HG03460 (cell line): ENCODE measurements at regions not wholly inside any gene's neighbourhood (a gene's known extent, or its start where the extent isn't known, plus 50 kb on each side); places are given as distances from the start of the nearest gene placed in this dataset.
"Not testable (repeated sequence)": the region's sequence is repeated elsewhere in the genome, so short reads cannot be mapped to it uniquely, and the experiment has no call there.

ENCODE experiments used
- ATAC-seq: cut with Tn5 transposase; IDR thresholded peaks from one replicate; pipeline ENCODE4 v1.9.1; 2021; ENCODE audit not compliant: unreplicated experiment

- ATAC-seq = no peak
These were observed 173.6 kb downstream of the IRF8 start for GRCh38 chr16:86072328-86073102.

- ATAC-seq = no peak
These were observed 174.2 kb downstream of the IRF8 start for GRCh38 chr16:86073103-86073625.

DNA sequence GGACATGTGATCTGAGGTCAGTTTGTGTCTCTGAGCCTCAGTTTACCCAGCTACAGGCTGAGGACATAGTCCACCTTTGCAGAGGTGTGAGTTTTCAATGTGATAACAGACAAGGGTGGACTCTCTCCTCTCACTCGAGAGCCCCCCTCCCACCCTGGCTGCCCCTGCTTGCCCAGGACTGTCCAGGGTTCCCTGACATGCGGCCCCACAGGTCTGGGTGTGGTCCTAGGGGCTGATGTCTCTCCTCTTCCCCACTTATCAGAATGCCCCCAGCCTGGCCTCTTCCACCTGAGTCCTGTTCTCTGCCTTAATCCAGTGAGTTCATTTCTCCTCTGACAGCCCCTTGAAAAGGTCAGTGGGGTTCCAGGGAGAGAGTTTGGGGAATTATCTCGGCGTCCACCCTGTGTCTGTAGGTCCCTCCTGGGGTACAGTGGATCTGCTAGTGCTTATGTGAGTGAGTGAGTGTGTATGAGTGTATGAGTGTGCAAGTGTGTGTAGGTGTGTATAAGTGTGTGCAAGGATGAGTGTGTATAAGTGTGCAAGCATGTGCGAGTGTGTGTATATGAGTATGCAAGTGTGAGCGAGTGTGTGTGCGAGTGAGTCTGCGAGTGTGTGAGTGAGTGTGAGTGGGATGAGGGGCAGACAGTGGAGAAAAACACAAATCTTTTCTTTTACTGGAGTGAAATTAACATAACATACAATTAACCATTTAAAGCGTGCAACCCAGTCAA is 175.0 kb downstream of the IRF8 start:
- ATAC-seq = no peak

DNA sequence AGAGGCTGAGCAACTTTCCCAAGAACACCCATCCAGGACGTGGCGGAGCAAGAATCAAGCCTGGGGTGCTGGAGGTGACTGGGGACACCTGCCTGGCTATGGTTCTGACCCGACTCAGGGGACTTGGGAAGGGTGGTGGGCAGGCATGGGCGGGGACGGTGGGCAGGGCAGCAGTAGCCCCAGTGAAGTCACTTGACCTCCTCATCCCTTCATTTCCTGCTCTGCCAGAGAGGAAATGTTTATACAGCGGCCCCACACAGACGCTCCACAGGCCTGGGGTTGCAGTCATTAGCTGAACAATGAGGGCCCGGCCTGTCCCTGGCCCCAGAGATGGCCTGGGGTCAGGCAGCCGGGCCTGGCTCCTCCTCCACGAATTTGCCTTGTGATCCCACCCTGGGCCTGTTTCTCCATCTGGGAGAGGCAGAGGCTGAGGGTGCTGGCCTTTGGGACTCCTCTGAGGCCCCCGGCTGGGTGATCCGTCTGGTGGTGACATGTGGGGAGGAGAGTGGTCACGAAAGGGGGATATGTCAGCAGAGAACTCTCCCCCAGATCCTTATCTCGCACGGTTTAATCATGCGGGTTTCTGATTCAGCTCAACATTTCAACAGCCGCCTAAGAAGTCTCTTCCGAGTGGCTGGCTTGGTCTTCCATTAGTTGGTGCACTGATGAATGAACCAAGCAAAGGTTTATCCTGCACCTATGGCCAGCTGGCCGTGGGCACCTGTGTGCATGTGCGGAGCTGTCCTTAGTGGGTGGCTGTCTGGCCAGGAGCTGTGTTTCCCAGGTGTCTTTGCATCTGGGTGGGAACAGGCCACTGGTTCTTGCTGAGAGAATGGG is 175.9 kb downstream of the IRF8 start:
- ATAC-seq = no peak

DNA sequence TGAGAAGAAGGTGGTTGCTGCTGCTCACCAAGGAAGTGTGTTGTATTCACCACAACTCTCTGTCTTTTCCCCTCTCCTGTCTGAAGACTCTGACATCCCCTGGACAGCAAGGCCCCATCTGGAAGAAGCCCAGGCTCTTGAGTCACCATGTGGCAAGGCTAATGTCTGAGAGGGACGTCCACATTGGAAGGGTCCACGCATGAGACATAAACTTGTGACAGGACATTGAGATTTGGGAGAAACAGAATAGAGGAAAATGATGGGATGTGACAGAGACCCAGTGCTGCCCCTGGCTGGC is 176.5 kb downstream of the IRF8 start:
- no peak for ATAC-seq

GRCh38 chr16:86075839-86076440 is 177.0 kb downstream of the IRF8 start:
- no peak for ATAC-seq

DNA sequence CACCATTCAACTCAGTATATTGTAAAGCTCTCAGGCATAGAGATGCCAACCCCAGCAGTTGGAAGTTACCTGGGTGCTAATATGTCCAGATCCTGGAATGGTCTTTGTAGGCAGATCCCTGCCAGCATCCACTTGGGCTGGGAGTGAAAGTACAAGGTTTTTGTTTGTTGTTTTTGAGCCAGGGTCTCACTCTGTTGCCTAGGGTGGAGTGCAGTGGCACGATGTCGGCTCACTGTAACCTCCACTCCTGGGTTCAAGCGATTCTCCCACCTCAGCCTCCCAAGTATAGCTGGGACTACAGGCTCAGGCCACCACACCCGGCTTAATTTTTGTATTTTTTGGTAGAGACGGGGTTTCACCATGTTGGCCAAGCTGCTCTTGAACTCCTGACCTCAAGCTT is 177.6 kb downstream of the IRF8 start:
- ATAC-seq = no peak

DNA sequence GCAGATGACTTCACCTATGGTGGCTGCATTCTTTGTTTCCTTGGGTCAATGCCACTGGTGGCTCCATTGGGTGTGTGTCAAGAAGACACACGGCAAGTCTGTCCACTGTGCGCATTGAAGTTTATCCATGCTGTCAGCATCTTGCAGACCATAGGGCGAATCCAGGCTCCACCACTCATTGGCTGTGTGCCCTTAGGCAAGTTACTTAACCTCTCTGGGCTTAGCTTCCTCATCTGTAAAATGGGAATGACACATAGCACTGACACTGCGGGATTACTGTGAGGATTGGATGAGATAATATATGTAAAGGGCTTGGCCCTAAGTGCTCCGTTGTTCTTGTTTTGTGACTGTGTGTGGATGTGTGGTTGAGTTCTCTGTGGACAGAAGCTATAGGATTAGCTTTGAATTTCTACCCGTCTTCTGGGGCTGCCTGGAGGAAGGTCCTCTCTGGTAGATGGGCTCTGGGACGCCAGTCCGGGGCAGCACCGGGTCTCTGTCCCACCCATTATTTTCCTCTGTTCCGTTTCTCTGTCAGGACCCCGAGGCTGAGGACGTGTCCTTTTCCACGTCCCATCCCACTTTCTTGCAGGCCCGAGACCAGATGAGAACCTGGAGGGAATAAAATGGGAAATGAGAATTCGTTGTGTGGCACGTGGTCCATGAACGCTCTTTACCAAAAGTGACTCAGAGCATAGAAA is 178.4 kb downstream of the IRF8 start:
- no peak for ATAC-seq

DNA sequence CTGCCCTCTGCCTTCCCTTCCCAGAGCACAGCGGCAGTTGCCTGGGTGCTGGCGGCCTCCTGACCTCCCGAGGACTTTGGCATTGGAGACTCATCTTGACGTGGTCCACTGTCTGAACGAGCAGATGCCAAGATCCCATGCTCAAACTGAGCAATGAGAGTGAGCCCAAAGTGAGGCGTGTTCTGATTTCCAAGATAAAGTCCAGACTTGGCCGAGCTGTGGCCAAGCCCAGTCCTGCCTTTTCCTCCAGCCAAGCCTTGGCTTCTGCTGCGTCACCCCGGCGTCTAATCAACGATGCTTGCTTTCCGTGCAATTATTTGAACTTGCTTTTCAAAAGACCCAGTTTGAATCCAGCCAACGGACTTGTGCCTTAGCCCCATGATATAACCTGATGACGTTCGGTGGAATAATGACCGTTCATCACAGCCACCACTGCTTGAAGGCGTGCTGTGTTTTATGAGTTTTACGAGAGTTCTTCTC is 179.2 kb downstream of the IRF8 start:
- no peak for ATAC-seq

DNA sequence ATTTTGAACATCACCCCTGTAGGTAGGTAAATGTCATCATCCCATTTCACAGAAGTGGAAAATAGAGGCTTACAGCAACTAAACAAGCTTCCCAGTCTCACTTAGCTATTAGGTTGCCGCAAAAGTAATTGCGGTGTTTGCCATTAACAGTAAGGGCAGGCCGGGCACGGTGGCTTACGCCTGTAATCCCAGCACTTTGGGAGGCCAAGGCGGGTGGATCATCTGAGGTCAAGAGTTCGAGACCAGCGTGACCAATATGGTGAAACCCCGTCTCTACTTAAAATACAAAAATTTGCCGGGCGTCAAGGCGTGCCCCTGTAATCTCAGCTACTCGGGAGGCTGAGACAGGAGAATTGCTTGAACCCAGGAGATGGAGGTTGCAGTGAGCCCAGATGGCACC is 179.7 kb downstream of the IRF8 start:
- not testable (repeated sequence) for ATAC-seq

DNA sequence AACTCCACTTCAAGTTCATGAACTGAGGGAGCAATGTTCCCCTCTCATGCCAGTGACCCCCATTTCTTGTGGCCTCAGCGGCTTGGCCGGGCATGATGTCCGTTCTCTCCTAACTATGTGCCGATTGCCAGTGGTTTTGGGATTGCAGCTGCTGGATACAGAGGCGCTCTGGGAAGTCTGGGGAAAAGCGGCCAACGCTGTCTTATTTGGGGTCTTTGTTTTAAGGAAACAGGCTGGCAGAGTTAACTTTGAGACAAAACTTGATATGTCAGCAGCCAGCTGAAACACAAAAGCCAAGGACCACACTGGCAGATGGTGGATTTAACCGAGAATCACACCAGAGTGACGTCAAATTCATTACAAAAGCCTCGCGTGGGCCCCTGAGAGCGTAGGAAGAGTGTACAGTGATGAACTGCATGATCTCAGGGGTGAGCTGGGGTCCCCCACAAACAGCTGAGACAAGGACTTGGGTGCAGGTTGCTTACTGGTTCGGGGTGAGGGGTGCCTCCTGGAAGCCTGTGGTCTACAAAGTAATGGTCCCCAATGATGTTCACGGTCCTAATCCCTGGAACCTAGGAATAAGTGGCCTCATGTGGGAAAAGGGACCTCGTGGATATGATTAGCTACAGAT is 180.4 kb downstream of the IRF8 start:
- no peak for ATAC-seq

- ATAC-seq = no peak
These were observed 181.3 kb downstream of the IRF8 start for GRCh38 chr16:86080131-86080875.

- ATAC-seq = no peak
These were observed 182.0 kb downstream of the IRF8 start for GRCh38 chr16:86080982-86081381.

DNA sequence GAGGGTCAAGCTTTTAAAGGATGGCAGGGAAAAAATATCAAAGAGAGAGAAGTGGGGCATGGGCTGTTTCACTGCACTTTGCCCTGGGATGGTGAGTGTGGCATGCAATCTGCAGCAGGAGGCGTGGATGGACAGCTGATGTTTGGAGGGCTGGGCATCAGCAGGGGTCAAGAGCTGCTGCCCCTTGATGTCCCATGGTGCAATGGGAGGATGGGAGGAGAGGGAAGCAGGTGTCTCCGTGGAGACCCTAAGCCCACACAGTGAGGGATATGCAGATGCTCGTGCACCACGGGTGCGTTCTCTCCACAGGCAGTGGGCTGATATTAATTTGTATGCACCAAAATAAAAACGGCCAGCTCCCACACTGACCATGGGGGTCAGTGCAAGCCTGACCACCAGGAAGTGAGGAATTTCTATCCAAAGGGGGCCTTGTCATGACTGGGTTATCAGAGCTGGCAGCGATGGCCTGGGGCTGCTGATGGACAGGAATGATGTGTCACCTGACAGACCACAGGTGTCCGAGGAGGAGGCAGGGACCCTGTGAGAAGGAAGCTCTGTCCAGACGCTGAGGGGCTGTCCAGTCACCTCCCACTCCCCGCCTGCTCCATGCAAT is 183.6 kb downstream of the IRF8 start:
- no peak for ATAC-seq

- ATAC-seq = no peak
These were observed 184.5 kb downstream of the IRF8 start for GRCh38 chr16:86083382-86084002.

DNA sequence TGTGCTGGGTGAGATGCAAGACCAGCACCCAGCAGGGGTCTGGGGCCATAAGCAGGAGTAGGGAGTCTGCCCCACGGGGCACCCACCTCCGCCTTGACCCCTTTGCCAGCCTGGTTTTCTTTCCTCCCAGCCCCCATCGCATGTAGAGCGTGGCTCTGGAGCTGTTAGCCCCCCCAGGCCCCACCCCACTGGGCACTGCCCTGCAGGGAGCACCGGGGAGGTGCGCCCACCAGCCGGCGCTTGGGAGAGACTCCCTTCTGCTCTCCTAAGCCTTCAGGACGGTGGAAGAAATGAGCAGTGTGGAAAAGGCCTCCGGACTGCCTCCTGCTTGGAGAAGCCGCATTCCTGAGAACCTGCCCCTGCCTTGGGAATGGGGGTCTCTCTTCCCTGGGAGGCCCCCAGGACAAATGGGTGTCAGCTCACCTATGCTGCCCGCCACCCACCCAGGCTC is 186.2 kb downstream of the IRF8 start:
- ATAC-seq = no peak

DNA sequence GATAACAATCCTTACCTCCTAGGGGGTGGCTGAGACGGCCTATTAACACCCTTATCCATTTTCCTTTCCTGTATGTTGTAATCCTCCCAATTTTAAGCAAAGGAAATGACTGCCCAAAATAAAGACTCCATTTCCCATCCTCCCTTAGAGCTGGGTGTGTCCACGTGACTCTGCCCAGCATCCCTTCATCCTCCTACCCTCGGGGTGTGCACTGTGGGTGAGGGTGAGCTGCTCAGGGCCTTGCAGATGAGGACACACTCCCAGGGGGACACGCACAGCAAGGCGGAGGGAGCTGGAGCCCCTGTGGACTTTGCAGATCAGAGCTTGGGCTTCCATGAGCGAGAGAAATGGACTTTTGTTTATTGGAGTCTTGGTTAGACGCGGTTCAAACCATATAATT is 186.8 kb downstream of the IRF8 start:
- no peak for ATAC-seq

GRCh38 chr16:86086471-86086870 is 187.5 kb downstream of the IRF8 start:
- ATAC-seq = no peak
